SU-DHL-6 (cell line): ENCODE measurements at regions not wholly inside any gene's neighbourhood (a gene's known extent, or its start where the extent isn't known, plus 50 kb on each side); places are given as distances from the start of the nearest gene placed in this dataset.

Experiments
- EZH2phosphoT487 ChIP-seq: fragments of 200-600 bp; sonication (generic), shearing (Covaris generic); conservative IDR thresholded peaks from 2 replicates; pipeline ENCODE4 v1.6.1; 2018; ENCODE audit warnings: mild to moderate bottlenecking, antibody characterized with exemption, low read length, moderate library complexity, mixed read lengths
- TF ChIP-seq, protein P1 (sequence below): fragments of 200-600 bp; sonication (generic); IDR thresholded peaks from one replicate; pipeline ENCODE4 v1.5.1; 2017; ENCODE audit warnings: antibody characterized with exemption, mild to moderate bottlenecking, low read length, moderate library complexity; ENCODE audit not compliant: insufficient read depth, poor library complexity, severe bottlenecking

DNA sequence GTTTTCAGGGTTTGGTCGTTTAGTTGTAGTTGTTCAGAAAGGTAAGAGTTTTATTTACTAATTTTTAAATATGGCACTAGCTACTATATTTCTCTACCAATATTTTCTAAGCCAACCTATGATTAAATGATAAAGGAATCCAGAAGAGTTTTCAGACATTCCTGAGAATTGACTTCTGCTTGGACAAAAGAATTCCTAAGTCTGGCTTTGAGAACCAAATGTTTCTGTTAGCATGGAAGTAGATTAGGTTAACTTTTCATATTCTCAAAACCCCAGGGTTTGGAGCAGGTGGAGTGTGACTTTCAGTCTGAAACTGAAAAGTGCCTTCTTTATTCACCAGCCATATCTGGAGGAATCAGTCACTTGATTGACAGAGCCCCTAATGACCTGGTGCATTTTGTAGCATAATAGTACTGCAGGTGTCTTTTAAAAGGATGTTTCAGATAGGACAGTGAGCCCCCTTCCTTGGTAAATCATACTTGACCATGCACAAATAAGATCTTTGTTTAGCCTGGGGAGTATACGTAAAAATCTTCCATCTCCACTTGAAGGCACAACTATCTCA lies 457.0 kb upstream of the ZNF462 start:
- TF ChIP-seq, protein P1, sequence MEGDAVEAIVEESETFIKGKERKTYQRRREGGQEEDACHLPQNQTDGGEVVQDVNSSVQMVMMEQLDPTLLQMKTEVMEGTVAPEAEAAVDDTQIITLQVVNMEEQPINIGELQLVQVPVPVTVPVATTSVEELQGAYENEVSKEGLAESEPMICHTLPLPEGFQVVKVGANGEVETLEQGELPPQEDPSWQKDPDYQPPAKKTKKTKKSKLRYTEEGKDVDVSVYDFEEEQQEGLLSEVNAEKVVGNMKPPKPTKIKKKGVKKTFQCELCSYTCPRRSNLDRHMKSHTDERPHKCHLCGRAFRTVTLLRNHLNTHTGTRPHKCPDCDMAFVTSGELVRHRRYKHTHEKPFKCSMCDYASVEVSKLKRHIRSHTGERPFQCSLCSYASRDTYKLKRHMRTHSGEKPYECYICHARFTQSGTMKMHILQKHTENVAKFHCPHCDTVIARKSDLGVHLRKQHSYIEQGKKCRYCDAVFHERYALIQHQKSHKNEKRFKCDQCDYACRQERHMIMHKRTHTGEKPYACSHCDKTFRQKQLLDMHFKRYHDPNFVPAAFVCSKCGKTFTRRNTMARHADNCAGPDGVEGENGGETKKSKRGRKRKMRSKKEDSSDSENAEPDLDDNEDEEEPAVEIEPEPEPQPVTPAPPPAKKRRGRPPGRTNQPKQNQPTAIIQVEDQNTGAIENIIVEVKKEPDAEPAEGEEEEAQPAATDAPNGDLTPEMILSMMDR: no peak
- TF ChIP-seq EZH2phosphoT487: no peak
